Neural cell (in vitro differentiated cells): ENCODE measurements at regions not wholly inside any gene's neighbourhood (a gene's known extent, or its start where the extent isn't known, plus 50 kb on each side); places are given as distances from the start of the nearest gene placed in this dataset.

Experiments used
- EP300 ChIP-seq: fragments of 450-650 bp; conservative IDR thresholded peaks from 2 replicates; pipeline ENCODE4 v1.6.1; 2014; ENCODE audit warnings: antibody characterized with exemption, mild to moderate bottlenecking, moderate library complexity; ENCODE audit not compliant: poor library complexity, severe bottlenecking
- EZH2 ChIP-seq: fragments of 200-600, 300-800 bp; shearing (Covaris generic), sonication (generic); IDR thresholded peaks from 2 replicates; pipeline ENCODE4 v1.6.1; 2014; ENCODE audit warnings: antibody characterized with exemption, low read length, borderline replicate concordance, mild to moderate bottlenecking; ENCODE audit not compliant: insufficient read depth, poor library complexity, severe bottlenecking
- MXI1 ChIP-seq: fragments of 450-650 bp; conservative IDR thresholded peaks from 2 replicates; pipeline ENCODE4 v1.6.1; 2014; ENCODE audit warnings: antibody characterized with exemption, mild to moderate bottlenecking; ENCODE audit not compliant: poor library complexity, severe bottlenecking
- RAD21 ChIP-seq: fragments of 450-650 bp; conservative IDR thresholded peaks from 2 replicates; pipeline ENCODE4 v1.6.1; 2014; ENCODE audit warnings: antibody characterized with exemption, mild to moderate bottlenecking, moderate library complexity
- TF ChIP-seq, protein P1 (sequence below): fragments of 450-650 bp; IDR thresholded peaks from 2 replicates; pipeline ENCODE4 v1.5.1; 2014; ENCODE audit warnings: antibody characterized with exemption, mild to moderate bottlenecking, moderate library complexity; ENCODE audit not compliant: poor library complexity, severe bottlenecking

DNA sequence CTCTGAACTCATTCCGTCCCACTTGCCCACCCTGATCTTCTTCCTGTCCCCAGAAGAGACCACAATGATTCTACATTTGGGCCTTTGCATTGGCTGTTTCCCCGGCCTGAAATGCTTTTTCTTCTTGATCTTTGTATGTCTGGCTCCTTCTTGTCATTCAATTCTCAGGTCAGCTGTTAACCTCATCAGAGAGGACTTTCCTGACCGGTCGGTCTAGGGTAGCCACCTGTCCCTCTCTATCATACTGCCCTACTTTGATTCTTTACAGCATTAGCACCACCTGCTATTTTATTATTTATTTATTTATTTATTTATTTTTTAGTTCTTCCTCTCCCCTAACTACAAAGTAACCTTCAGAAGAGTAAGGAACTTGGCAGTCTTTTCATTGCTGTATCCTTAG lies 84.3 kb downstream of the DYRK2 start:
- TF ChIP-seq MXI1 (no peak), EP300 (no peak), EZH2 (no peak), RAD21 (no peak)
- TF ChIP-seq, protein P1, sequence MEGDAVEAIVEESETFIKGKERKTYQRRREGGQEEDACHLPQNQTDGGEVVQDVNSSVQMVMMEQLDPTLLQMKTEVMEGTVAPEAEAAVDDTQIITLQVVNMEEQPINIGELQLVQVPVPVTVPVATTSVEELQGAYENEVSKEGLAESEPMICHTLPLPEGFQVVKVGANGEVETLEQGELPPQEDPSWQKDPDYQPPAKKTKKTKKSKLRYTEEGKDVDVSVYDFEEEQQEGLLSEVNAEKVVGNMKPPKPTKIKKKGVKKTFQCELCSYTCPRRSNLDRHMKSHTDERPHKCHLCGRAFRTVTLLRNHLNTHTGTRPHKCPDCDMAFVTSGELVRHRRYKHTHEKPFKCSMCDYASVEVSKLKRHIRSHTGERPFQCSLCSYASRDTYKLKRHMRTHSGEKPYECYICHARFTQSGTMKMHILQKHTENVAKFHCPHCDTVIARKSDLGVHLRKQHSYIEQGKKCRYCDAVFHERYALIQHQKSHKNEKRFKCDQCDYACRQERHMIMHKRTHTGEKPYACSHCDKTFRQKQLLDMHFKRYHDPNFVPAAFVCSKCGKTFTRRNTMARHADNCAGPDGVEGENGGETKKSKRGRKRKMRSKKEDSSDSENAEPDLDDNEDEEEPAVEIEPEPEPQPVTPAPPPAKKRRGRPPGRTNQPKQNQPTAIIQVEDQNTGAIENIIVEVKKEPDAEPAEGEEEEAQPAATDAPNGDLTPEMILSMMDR = no peak
